Activated T-cell treated with anti-CD3 and anti-CD28 coated beads for 24 hours (primary cell): ENCODE measurements at regions not wholly inside any gene's neighbourhood (a gene's known extent, or its start where the extent isn't known, plus 50 kb on each side); places are given as distances from the start of the nearest gene placed in this dataset.

Experiments used
- DNase-seq: peaks from one replicate; pipeline ENCODE4 v3.0.0-alpha.2; 2020; ENCODE audit warnings: low read depth

DNA sequence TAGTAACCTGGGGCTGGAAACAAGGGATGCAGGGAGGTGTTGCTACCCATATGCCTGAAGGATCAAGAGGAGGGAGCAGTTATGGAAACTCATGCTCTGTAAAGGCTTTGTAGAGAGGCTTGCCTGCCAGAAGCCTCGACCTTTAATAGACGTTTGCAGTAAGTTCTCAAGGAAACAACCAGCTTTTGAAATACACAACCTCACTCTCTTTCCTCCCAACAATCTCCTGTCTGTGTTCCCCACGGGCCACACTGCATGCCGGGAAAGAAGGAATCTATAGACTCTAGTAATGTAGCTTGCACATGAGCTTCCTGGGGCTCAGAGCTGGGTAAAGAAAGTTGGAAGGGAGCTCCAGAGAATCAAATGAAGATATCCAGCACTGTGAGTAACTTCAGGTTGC is 101.6 kb upstream of the PACRGL start:
- no peak for DNase-seq

DNA sequence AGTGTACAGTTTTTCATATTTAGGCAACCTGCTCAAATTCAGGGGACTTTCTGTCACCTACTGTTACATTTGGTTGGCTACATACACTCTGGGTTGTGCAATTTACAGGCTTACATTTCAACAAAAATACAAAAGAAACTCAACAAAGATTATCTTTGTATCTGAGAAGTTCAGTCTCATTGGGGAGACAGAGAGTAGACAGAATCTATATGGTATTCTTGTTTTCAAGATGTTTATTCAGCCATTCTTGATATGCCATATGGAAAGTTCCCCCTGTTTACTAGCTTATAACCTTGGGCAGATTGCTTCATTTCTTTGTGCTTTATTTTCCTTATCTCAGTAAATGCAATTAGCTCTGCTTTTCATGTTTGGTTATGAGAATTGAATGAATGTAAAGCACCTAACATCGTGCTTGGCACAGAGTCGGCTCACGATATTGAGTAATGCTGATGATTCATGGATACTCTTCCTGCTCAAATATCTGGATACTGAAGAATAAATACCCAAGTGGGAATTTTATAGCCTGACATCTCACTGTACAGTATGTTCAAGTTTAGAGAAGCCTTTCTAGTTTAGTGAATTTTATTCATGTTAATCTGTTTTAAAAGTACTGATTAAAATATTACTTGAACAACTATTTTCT is 96.5 kb upstream of the PACRGL start:
- DNase-seq: no peak

DNA sequence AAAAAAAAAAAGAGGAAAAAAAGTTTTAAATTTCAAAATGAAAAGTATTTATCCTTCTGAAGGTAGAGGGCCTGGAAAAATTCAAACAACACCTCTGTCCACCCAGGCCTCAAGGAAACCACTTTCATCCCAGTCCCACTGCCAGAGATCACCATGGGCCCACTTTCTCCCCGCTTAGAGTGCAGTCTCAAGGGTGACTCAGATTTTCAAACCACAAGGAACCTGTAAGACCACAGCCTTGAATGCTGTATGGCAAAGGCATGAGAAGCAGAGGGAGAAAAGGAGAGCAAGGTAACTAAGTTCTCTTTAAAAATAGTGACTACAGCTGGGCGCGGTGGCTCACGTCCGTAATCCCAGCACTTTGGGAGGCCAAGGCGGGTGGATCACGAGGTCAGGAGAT is 87.9 kb upstream of the PACRGL start:
- DNase-seq: no peak

DNA sequence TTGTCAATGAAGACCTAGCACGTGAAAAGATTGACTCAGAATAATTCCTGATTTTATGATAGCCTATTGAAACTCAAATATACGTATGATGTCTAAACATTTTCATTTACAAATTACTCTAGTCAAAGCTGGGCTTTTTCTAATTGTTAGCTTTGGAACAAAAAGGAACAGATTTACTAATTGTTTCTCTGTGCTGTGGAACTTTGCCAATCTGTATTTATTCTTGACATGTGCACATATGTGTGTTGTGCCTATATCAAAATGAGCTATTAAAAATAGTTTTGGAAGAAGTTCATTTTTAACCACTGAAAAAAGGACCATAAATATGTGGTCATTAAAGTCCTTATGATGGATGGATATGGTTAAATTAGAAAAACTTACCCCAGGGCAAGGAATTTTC is 85.4 kb upstream of the PACRGL start:
- DNase-seq: no peak

DNA sequence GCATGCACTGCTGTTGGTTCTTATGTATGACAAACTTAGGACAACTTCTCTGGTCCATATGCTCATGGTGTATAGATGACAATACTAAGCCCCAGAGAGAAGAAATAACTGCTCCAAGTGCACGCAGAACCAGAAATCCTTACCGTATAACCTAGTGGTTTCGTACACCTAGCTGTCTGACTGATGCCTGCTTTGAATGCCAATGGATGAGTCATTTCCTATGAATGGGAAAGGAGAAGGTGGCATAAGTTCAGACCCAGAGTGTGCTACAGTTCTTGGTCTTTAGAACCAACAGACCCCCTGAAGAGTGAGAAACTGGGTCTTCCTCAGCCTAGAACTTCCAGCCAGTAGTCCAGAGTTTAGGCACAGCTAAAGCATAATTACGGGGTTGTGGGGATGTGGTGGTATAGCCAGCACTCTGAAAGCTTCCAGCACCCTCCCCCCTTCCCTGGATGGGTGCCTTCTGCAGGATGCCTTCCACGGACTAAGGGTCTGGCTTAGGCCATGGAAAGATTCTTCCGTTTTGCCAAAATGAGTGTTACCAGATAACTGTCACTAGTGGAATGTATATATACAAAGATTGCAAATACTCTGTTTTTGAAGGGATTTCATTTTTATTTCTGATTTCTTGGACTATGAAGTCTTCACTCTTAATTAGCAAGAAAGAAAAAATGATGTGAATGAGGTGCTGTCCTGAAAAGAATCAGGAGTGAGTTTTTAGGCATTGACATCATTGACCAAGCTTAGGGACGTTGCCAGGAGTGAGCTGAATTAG is 84.6 kb upstream of the PACRGL start:
- no peak for DNase-seq

DNA sequence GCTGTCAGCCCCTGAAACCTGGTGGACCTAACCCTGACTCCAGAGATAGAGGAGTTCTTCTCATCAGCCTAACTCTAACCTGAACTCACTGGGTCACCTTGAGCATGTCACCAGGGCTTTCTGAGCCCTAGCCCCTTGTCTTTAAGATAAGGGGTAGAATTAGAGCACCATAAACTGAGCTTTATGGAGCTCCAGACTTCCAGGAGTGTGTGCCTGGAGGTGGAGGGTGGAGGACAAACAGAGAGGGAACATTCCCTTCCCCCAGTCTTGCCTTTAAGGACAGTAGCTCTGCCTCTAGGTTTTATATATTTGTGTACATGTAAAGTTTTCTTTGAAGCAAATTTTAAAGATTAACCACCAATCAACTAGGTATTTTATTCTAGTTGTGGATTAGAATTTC is 83.9 kb upstream of the PACRGL start:
- no peak for DNase-seq

DNA sequence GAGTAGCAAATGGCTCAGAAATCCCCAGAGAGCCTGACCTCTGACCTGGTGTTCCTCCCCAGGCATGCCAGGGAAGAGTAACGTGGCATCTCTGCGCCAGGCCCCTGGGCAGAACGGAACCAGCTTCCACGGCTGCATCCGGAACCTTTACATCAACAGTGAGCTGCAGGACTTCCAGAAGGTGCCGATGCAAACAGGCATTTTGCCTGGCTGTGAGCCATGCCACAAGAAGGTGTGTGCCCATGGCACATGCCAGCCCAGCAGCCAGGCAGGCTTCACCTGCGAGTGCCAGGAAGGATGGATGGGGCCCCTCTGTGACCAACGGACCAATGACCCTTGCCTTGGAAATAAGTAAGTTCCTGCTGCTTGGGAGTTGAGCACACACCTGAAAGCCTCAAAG is 83.4 kb upstream of the PACRGL start:
- DNase-seq: no peak

DNA sequence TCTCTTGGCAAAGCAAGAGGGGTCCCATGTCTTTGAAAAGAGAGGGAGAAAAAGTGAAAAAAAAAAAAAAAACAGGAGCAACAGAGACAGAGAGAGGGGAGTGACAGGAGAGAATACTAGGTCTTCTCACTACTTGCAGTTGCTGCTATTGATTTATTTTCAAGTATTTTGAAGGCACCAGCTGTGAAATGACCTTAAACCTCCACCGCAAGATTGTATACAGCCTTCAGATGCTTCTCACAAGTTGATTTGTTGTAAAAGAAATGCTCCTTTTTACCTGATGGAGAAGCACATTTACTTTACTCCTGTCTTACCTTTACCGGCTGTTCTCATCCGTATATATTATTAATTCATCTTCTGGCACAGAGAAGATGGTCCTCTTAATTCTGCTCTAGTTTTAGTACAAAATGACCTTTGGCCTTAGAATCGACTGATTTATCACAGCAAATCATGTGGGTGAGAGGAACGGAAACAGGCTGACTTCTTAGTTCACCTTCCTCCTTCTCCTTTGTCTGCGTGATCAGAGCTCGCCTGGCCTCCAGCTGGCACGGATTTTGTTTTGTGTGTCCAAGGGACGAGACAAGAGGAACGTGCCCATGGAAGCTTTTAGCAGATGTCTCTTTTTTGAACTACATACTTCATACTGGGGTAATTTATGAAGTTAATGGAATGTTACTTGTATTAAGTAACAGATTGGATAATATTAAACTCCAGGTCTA is 82.4 kb upstream of the PACRGL start:
- no peak for DNase-seq

DNA sequence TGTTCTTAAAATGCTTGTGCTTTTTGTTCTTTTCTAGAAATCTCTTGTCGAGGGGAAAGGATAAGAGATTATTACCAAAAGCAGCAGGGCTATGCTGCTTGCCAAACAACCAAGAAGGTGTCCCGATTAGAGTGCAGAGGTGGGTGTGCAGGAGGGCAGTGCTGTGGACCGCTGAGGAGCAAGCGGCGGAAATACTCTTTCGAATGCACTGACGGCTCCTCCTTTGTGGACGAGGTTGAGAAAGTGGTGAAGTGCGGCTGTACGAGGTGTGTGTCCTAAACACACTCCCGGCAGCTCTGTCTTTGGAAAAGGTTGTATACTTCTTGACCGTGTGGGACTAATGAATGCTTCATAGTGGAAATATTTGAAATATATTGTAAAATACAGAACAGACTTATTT is 81.5 kb upstream of the PACRGL start:
- DNase-seq: no peak

DNA sequence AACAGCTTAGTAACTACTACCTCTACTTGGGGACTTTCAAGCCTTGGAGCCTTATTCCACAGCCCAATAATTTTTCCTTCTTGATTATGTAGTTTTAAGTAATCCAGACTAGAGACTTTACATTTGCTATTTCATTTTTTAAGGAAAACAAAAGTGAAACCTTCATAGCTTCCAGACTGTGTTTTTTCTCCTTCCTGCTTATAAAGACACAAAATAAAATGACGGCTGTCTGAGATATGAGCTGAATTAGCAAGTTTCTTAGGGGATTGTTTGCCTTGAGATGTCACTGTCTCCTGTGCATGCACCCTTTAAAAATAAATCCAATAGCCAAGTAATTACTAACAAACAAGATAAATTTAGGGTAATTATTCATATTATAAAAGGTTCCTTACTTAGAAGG is 78.8 kb upstream of the PACRGL start:
- DNase-seq: no peak

DNA sequence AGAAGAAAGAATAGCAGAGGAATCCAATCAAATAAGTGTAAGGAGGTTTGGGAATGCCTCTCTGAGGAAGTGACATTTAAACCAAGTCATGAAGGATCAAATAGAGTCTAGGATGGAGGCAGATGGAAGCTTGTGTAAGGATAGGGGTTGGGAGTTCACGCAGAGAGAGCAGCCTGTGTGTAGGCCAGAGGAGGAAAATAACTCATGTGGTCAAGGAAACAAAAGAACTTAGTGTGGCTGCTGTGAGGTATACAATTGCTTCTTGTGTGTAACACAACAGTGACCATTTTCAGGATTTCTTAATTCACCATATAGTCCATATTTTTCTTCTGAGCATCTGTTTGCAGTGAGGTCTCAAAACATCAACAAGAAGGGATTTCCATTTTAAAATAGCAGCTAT is 77.6 kb upstream of the PACRGL start:
- DNase-seq: no peak

DNA sequence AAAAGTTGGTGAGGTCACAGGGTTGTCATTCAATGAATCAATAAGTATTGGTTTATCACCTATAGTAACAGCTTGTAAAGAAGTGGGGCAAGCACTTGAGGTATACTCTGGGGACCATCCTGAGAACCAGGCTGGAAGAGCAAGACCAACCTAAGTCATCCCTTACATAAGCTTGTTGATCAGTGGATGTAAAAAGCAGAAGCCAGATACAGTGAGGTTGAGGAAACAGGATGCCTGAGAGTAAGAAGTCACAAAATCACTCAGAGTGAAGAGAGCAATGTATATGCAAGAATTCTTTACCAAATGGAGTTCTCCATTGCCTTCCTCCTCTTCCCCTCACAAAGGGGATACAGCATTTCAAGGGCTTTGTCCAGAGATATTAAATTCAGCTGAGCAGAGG is 76.3 kb upstream of the PACRGL start:
- DNase-seq: no peak

DNA sequence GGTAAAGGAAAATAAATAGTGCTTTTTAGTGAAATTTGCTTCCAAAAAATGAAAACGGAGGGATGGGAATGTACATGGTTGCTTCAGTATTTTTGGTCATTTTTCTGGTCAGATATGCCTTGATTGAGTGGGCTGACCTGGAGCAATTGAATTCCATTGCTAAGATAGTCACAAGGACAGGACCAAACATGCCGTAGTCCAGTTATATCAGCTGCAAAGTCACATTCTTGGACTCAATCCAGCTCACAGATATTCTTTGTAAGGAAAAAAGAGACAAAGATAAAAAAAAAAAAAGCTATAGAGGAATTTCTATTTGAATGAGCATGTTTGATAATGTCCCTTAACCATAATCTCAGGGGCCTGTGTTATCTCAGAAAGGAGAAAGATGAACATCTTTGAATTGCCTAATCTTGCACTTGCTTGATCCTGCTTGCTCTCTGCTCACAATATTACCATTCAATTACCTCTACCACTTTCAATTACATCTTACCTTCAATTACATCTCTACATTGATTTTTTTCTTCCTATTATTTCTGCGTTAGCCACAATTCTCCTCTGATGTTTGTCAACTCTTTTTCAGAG is 75.4 kb upstream of the PACRGL start:
- DNase-seq: no peak

DNA sequence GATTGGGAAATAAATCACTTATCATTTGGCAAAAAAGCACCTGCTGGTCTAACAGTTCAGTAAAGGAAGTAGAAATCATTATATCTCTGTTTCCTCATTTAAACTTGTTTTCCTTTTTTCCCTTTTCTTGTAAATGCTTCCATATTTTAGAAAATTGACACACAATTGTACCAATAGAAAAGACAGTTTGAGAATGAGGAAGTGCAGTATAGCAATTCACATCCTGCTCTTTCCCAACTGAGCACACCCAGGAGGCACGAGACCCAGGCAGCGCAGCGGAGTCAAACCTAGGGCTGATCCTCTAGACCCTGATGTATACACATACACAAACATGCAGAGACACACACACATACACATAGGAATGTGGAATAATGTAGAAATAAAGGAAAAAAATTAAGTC is 74.8 kb upstream of the PACRGL start:
- DNase-seq: no peak

DNA sequence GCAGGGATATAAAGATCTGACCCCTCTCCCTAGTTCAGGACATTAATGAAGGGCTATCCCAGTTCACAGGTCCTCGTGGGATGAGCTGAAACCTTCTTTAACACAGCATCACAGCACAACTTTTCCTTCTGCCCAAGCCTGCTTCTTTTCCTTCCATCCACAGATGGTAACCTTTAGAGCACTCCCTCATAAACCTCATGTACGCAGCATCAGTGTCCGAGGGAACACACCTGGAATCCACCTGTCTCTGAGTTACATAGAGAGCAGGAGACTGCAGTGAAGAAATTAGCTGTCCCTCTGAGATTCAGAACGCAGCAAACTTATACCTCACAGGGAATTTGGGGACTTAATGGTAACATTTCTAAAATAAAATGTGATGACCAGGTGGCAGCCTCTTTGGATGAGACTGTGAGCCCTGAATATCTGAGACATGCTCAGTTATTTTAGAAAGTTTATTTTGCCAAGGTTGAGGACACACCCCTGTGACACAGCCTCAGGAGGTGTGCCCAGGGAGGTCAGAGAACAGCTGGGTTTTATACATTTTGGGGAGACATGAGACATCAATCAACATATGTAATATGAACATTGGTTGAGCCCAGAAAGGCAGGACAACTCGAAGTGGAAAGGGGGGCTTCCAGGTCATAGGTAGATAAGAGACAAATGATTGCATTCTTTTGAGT is 73.8 kb upstream of the PACRGL start:
- no peak for DNase-seq

DNA sequence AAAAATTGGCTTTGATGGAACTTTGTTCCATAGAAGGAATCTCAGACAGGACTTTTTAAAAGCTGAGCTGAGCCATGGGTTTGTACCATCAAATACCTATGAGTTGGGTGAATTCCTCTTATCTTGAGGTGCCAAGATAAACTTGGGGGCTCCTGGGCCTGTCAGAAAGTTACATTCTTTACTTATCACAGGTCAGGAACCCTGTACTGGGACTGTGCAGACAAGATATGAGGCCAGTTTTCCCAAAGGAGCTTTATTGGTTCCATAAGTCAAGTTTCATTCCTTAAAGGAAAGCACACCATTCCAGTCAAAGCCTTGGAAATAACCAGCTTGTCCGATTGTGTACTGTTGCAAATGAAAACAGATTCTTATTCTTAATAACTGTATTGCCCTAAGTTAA is 72.4 kb upstream of the PACRGL start:
- no peak for DNase-seq

DNA sequence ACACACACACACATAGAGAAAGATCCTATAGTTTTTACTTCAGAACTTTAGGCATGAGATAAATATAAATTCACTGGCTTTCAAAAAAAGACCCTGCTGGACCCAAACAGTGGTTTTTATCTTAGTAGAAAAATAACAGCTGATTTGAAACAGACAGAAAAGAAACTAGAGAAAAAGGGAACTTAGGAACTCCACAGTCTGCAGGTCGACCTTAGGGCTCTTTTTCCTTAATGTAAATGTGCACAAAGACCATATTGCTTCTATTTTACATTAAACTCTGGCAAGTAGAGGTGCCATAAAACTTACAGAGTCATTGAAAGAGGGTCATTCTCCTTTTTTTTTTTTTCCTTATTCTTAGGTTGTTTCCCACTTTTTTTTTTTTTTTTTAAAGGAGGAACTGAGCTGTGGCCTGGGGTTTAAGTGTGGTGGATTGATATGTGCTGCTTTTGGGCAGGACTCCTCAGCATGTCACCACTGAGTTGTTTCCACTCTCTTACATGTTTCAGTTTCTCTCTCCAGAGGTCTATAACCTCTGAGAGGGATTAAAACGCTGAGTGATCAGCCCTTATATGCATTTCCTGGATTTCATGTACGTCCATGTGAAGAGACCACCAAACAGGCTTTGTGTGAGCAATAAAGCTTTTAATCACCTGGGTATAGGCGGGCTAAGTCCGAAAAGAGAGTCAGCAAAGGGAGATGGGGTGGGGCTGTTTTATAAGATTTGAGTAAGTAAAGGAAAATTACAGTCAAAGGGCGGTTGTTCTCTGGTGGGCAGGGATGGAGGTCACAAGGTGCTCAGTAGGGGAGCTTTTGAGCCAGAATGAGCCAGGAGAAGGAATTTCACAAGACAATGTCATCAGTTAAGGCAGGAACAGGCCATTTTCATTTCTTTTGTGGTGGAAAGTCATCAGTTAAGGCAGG is 70.8 kb upstream of the PACRGL start:
- DNase-seq: no peak

DNA sequence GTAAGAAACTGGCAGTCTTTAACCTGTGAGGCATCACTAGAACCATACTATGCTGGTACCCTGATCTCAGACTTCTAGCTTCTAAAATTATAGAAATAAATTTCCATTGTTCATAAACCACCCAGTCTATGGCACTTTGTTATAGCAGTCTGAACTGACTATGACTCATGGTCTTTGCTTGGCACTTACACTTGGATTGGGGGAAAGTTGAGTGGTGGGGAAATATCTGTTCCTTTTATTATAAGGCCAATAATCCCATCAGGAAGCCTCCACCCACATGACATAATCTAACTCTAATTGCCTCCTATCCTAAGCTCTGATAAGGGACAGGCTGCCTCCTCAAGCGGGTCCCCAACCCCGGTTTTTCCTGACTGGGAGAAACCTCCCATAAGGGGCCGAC is 61.4 kb upstream of the PACRGL start:
- no peak for DNase-seq

DNA sequence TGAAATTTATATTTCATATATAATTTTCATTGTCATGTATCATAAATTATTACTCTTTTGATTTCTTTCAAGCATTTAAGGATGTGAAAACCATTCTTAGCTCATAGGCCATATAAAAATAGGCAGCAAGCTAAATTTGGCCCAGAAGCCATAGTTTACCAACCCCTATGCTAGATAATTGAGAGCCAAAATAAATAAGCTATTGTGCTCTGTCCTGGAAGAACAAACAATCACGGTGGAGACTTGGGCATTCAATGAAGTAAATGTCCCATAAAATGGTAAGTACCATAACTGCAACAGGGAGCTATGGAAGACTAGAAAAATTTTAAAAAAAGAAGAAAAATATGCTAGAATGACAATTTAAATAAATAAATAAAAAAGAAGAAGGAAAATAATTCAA is 60.9 kb upstream of the PACRGL start:
- no peak for DNase-seq

DNA sequence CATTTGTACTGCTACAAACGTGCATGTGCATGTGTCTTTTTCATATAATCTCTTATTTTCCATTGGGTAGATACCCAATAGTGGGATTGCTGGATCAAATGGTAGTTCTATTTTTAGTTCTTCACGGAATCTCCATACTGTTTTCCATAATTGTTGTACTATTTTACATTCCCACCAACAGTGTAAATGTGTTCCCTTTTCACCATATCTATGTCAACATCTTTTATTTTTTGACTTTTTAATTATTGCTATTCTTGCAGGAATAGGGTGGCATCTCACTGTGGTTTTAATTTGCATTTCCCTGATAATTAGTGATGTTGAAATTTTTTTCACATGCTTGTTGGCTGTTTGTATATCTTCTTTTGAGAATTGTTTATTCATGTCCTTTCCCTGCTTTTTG is 59.3 kb upstream of the PACRGL start:
- DNase-seq: no peak

DNA sequence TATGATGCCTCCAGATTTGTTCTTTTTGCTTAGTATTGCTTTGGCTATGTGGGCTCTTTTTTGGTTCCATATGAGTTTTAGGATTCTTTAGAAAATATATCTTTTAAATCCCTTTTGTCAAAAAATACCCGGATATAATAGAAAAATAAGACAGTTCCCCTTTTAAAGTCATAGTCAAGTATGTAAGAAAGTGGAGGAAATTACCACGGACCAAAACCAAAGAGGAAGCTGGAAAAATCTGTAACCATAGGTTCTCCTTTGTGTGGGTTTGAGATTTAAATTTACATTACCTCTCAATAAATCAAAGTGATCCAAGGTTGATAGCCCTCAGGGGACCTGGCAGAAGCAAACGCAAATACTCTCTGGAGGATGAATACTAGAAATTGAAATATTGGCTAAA is 58.3 kb upstream of the PACRGL start:
- DNase-seq: no peak
